ENCODE measurements at regions not wholly inside any gene's neighbourhood (a gene's known extent, or its start where the extent isn't known, plus 50 kb on each side); places are given as distances from the start of the nearest gene placed in this dataset.

DNA sequence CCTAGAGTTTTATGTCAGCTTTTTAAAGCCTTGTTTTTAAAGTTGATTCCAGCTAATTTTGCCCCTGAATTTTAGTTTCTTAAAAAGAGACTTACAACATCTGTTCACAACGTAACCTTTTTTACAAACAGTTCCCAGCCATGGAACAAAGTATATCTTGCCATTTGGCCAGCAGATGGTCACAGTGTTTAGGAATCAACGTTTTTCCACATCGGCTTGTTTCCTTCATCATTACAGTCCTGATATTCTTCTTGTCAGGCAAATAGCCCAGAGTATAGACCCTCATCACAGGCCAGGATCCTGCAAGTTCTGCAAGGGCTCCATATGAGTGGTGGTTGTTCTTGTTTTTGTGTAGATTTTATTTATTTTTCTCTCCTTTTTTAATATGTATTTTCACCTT, 341.7 kb upstream of the HTR1E start:
- TF ChIP-seq, protein P1, sequence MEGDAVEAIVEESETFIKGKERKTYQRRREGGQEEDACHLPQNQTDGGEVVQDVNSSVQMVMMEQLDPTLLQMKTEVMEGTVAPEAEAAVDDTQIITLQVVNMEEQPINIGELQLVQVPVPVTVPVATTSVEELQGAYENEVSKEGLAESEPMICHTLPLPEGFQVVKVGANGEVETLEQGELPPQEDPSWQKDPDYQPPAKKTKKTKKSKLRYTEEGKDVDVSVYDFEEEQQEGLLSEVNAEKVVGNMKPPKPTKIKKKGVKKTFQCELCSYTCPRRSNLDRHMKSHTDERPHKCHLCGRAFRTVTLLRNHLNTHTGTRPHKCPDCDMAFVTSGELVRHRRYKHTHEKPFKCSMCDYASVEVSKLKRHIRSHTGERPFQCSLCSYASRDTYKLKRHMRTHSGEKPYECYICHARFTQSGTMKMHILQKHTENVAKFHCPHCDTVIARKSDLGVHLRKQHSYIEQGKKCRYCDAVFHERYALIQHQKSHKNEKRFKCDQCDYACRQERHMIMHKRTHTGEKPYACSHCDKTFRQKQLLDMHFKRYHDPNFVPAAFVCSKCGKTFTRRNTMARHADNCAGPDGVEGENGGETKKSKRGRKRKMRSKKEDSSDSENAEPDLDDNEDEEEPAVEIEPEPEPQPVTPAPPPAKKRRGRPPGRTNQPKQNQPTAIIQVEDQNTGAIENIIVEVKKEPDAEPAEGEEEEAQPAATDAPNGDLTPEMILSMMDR (IDR thresholded peaks at IDR 0.05) = no peak
- no peak for TF ChIP-seq POLR2A (IDR thresholded peaks at IDR 0.05)
- no peak for TF ChIP-seq POLR2AphosphoS5 (IDR thresholded peaks at IDR 0.05)

All from prostate gland (tissue), 2 donors.